OCI-LY1 (cell line): ENCODE measurements at regions not wholly inside any gene's neighbourhood (a gene's known extent, or its start where the extent isn't known, plus 50 kb on each side); places are given as distances from the start of the nearest gene placed in this dataset.

Experiments used
- H2AFZ ChIP-seq: fragments of 200-600 bp; sonication (generic), shearing (Covaris generic); 2 replicates; pipeline ENCODE4 v1.6.0; 2014; ENCODE audit warnings: antibody characterized with exemption, mild to moderate bottlenecking, low read length
- H3F3A ChIP-seq: fragments of 200-600 bp; sonication (generic), shearing (Covaris generic); 2 replicates; pipeline ENCODE4 v1.6.0; 2014; ENCODE audit warnings: mild to moderate bottlenecking, antibody characterized with exemption, low read length, moderate library complexity; ENCODE audit not compliant: insufficient read depth
- H3K27ac ChIP-seq: fragments of 200-600 bp; sonication (generic); 2 replicates; pipeline ENCODE4 v1.5.1; 2014; ENCODE audit warnings: low read length, mixed run types, mild to moderate bottlenecking, low read depth; ENCODE audit not compliant: poor library complexity, severe bottlenecking
- H3K27me3 ChIP-seq: fragments of 200-600 bp; sonication (generic); 2 replicates; pipeline ENCODE4 v1.6.0; 2014; ENCODE audit warnings: antibody characterized with exemption, mild to moderate bottlenecking, low read length, moderate library complexity; ENCODE audit not compliant: insufficient read depth
- H3K36me3 ChIP-seq: fragments of 200-600 bp; sonication (generic); 2 replicates; pipeline ENCODE4 v1.6.1; 2014; ENCODE audit warnings: mild to moderate bottlenecking, antibody characterized with exemption, low read length, moderate library complexity, mixed read lengths; ENCODE audit not compliant: insufficient read depth
- H3K4me1 ChIP-seq: fragments of 200-600 bp; sonication (generic); 2 replicates; pipeline ENCODE4 v1.5.1; 2014; ENCODE audit warnings: mild to moderate bottlenecking, low read length, moderate library complexity; ENCODE audit not compliant: insufficient read depth, severe bottlenecking
- H3K4me2 ChIP-seq: fragments of 200-600 bp; sonication (generic), shearing (Covaris generic); 2 replicates; pipeline ENCODE4 v1.6.1; 2014; ENCODE audit warnings: low read length
- H3K4me3 ChIP-seq: fragments of 200-600 bp; sonication (generic); 2 replicates; pipeline ENCODE4 v1.5.1; 2014; ENCODE audit warnings: low read length, low read depth, mild to moderate bottlenecking, mixed read lengths; ENCODE audit not compliant: poor library complexity, severe bottlenecking
- H3K79me2 ChIP-seq: fragments of 200-600 bp; shearing (Covaris generic); 2 replicates; pipeline ENCODE4 v1.6.1; 2016; ENCODE audit warnings: mixed run types, low read length, mixed read lengths; ENCODE audit not compliant: insufficient read depth
- H3K9ac ChIP-seq: fragments of 200-600 bp; sonication (generic), shearing (Covaris generic); 2 replicates; pipeline ENCODE4 v1.6.1; 2014; ENCODE audit warnings: mild to moderate bottlenecking, low read length, mixed read lengths
- H3K9me2 ChIP-seq: fragments of 200-600 bp; sonication (generic), shearing (Covaris generic); 2 replicates; pipeline ENCODE4 v1.6.1; 2014; ENCODE audit warnings: low read depth, mild to moderate bottlenecking, low read length, mixed read lengths
- H3K9me3 ChIP-seq: fragments of 200-600 bp; shearing (Covaris generic); 2 replicates; pipeline ENCODE4 v1.6.1; 2014; ENCODE audit warnings: low read length, mixed read lengths
- H4K20me1 ChIP-seq: fragments of 200-600 bp; sonication (generic), shearing (Covaris generic); 2 replicates; pipeline ENCODE4 v1.6.0; 2016; ENCODE audit warnings: mild to moderate bottlenecking, low read length; ENCODE audit not compliant: insufficient read depth
- CTCF ChIP-seq: fragments of 200-600 bp; sonication (generic), shearing (Covaris generic); IDR thresholded peaks from 2 replicates; pipeline ENCODE4 v1.5.1; 2017; ENCODE audit warnings: mild to moderate bottlenecking, antibody characterized with exemption, low read length, moderate library complexity, mixed read lengths
- EZH2 ChIP-seq: fragments of 200-600 bp; sonication (generic), shearing (Covaris generic); IDR thresholded peaks from 2 replicates; pipeline ENCODE4 v1.8.0; 2017; ENCODE audit warnings: borderline replicate concordance, mixed run types, mild to moderate bottlenecking, antibody characterized with exemption, low read length, moderate library complexity, mixed read lengths

- no peak overlapping the region for H2AFZ ChIP-seq
- H3K9me3 ChIP-seq: no peaks in the 10 kb centered on the region
- H3K4me3 ChIP-seq: no peak overlapping the region
- H3K27ac ChIP-seq: no peak overlapping the region
- no peaks in the 10 kb centered on the region for H3F3A ChIP-seq
- no peak overlapping the region for H3K9ac ChIP-seq
- H3K27me3 ChIP-seq: no peaks in the 10 kb centered on the region; the same call in 1 of the 2 replicates
- H3K4me2 ChIP-seq: no peak overlapping the region
- TF ChIP-seq CTCF (no peak), EZH2 (no peak)
- no peaks in the 10 kb centered on the region for H3K36me3 ChIP-seq
- H3K9me2 ChIP-seq: no peaks in the 10 kb centered on the region
- H3K4me1 ChIP-seq: no peaks in the 10 kb centered on the region
- H3K79me2 ChIP-seq: no peaks in the 10 kb centered on the region
- no peaks in the 10 kb centered on the region for H4K20me1 ChIP-seq
These were observed 146.2 kb upstream of the DPH6 start for GRCh38 chr15:35691891-35692867.

GRCh38 chr15:35693286-35693685 lies 147.3 kb upstream of the DPH6 start:
- no peak overlapping the region for H2AFZ ChIP-seq
- no peaks in the 10 kb centered on the region for H3F3A ChIP-seq
- H3K27me3 ChIP-seq: no peaks in the 10 kb centered on the region
- H3K9me3 ChIP-seq: no peaks in the 10 kb centered on the region
- H3K4me3 ChIP-seq: no peak overlapping the region
- no peaks in the 10 kb centered on the region for H3K79me2 ChIP-seq
- H3K4me2 ChIP-seq: no peak overlapping the region
- no peak overlapping the region for H3K27ac ChIP-seq
- TF ChIP-seq EZH2 (no peak), CTCF (no peak)
- no peaks in the 10 kb centered on the region for H3K9me2 ChIP-seq
- H3K36me3 ChIP-seq: no peaks in the 10 kb centered on the region
- no peaks in the 10 kb centered on the region for H3K4me1 ChIP-seq
- H4K20me1 ChIP-seq: no peaks in the 10 kb centered on the region
- H3K9ac ChIP-seq: no peak overlapping the region

- no peaks in the 10 kb centered on the region for H3K79me2 ChIP-seq
- H3K4me1 ChIP-seq: no peaks in the 10 kb centered on the region
- no peaks in the 10 kb centered on the region for H3F3A ChIP-seq
- TF ChIP-seq CTCF (no peak), EZH2 (no peak)
- no peaks in the 10 kb centered on the region for H4K20me1 ChIP-seq
- no peak overlapping the region for H3K4me2 ChIP-seq
- H3K27ac ChIP-seq: no peak overlapping the region
- no peaks in the 10 kb centered on the region for H3K9me3 ChIP-seq
- H2AFZ ChIP-seq: no peak overlapping the region
- no peak overlapping the region for H3K4me3 ChIP-seq
- no peaks in the 10 kb centered on the region for H3K27me3 ChIP-seq
- no peaks in the 10 kb centered on the region for H3K36me3 ChIP-seq
- no peaks in the 10 kb centered on the region for H3K9me2 ChIP-seq
- H3K9ac ChIP-seq: no peak overlapping the region
These were observed 147.9 kb upstream of the DPH6 start for GRCh38 chr15:35693886-35694285.
